Mesothelial cell of epicardium (in vitro differentiated cells): ENCODE measurements at regions not wholly inside any gene's neighbourhood (a gene's known extent, or its start where the extent isn't known, plus 50 kb on each side); places are given as distances from the start of the nearest gene placed in this dataset.

Experiments
- DNase-seq, 2 experiments: peaks; one replicate each; pipeline ENCODE4 v3.0.0; 2021; ENCODE audit warnings: low spot score in 2 of 2; ENCODE audit not compliant: unreplicated experiment in 2 of 2
- H3K27ac Mint-ChIP-seq: 2 replicates; pipeline ENCODE4 v1.8.0; 2021; ENCODE audit warnings: mixed read lengths
- H3K27me3 Mint-ChIP-seq: 2 replicates; pipeline ENCODE4 v1.8.0; 2021; ENCODE audit warnings: low read depth, mixed read lengths
- H3K36me3 Mint-ChIP-seq: 2 replicates; pipeline ENCODE4 v1.8.0; 2021; ENCODE audit warnings: mixed read lengths
- H3K4me1 Mint-ChIP-seq: 2 replicates; pipeline ENCODE4 v1.8.0; 2021; ENCODE audit warnings: mixed read lengths
- H3K4me3 Mint-ChIP-seq: 2 replicates; pipeline ENCODE4 v1.8.0; 2021; ENCODE audit warnings: mild to moderate bottlenecking, moderate library complexity, mixed read lengths
- H3K9me3 Mint-ChIP-seq: 2 replicates; pipeline ENCODE4 v1.8.0; 2021; ENCODE audit warnings: mixed read lengths
- CTCF ChIP-seq: fragments of 200-600 bp; sonication (generic); IDR thresholded peaks from one replicate; pipeline ENCODE4 v1.5.0; 2021; ENCODE audit warnings: antibody characterized with exemption; ENCODE audit not compliant: unreplicated experiment

- no peak overlapping the region for H3K27ac Mint-ChIP-seq
- H3K27me3 Mint-ChIP-seq: no peaks in the 10 kb centered on the region
- DNase-seq: no peak
- H3K9me3 Mint-ChIP-seq: peaks cover 21% of the 10 kb centered on the region
- no peak overlapping the region for H3K4me3 Mint-ChIP-seq
- TF ChIP-seq CTCF: no peak
- peaks cover 3% of the 10 kb centered on the region for H3K36me3 Mint-ChIP-seq
- H3K4me1 Mint-ChIP-seq: no peaks in the 10 kb centered on the region
Measured at GRCh38 chr20:7496394-7496991, 443.8 kb downstream of the HAO1 start.

GRCh38 chr20:7497985-7498384 is 442.3 kb downstream of the HAO1 start:
- Mint-ChIP-seq H3K4me3 (no peak overlapping the region), H3K4me1 (no peaks in the 10 kb centered on the region), H3K27me3 (no peaks in the 10 kb centered on the region), H3K27ac (no peak overlapping the region), H3K9me3 (peaks cover 21% of the 10 kb centered on the region), H3K36me3 (peaks cover 3% of the 10 kb centered on the region)
- TF ChIP-seq CTCF: no peak
- no peak for DNase-seq

- no peaks in the 10 kb centered on the region for H3K27me3 Mint-ChIP-seq
- H3K4me1 Mint-ChIP-seq: no peaks in the 10 kb centered on the region
- DNase-seq: no peak
- H3K36me3 Mint-ChIP-seq: peaks cover 3% of the 10 kb centered on the region
- TF ChIP-seq CTCF: no peak
- no peak overlapping the region for H3K4me3 Mint-ChIP-seq
- H3K27ac Mint-ChIP-seq: no peak overlapping the region
- H3K9me3 Mint-ChIP-seq: peaks cover 10% of the 10 kb centered on the region
Measured at GRCh38 chr20:7499201-7499600, 441.1 kb downstream of the HAO1 start.

GRCh38 chr20:7500231-7500663 is 440.0 kb downstream of the HAO1 start:
- H3K4me3 Mint-ChIP-seq: no peak overlapping the region
- H3K27ac Mint-ChIP-seq: no peak overlapping the region
- TF ChIP-seq CTCF: no peak
- no peaks in the 10 kb centered on the region for H3K9me3 Mint-ChIP-seq
- no peak for DNase-seq
- H3K27me3 Mint-ChIP-seq: no peaks in the 10 kb centered on the region
- H3K4me1 Mint-ChIP-seq: no peaks in the 10 kb centered on the region
- H3K36me3 Mint-ChIP-seq: no peaks in the 10 kb centered on the region

GRCh38 chr20:7503501-7503900 is 436.8 kb downstream of the HAO1 start:
- H3K4me3 Mint-ChIP-seq: no peak overlapping the region
- TF ChIP-seq CTCF: no peak
- H3K9me3 Mint-ChIP-seq: no peaks in the 10 kb centered on the region
- no peaks in the 10 kb centered on the region for H3K4me1 Mint-ChIP-seq
- no peaks in the 10 kb centered on the region for H3K27me3 Mint-ChIP-seq
- no peak overlapping the region for H3K27ac Mint-ChIP-seq
- no peak for DNase-seq
- no peaks in the 10 kb centered on the region for H3K36me3 Mint-ChIP-seq
